OCI-LY3 (cell line): ENCODE measurements at regions not wholly inside any gene's neighbourhood (a gene's known extent, or its start where the extent isn't known, plus 50 kb on each side); places are given as distances from the start of the nearest gene placed in this dataset.

Experiments
- EZH2phosphoT487 ChIP-seq: fragments of 200-600 bp; shearing (Covaris generic); IDR thresholded peaks from 2 replicates; pipeline ENCODE4 v1.6.1; 2018; ENCODE audit warnings: antibody characterized with exemption, mixed run types, low read depth
- TF ChIP-seq, protein P1 (sequence below): fragments of 200-600, 300-600 bp; sonication (generic); IDR thresholded peaks from 2 replicates; pipeline ENCODE4 v1.5.1; 2014; ENCODE audit warnings: antibody characterized with exemption, low read length, low read depth

DNA sequence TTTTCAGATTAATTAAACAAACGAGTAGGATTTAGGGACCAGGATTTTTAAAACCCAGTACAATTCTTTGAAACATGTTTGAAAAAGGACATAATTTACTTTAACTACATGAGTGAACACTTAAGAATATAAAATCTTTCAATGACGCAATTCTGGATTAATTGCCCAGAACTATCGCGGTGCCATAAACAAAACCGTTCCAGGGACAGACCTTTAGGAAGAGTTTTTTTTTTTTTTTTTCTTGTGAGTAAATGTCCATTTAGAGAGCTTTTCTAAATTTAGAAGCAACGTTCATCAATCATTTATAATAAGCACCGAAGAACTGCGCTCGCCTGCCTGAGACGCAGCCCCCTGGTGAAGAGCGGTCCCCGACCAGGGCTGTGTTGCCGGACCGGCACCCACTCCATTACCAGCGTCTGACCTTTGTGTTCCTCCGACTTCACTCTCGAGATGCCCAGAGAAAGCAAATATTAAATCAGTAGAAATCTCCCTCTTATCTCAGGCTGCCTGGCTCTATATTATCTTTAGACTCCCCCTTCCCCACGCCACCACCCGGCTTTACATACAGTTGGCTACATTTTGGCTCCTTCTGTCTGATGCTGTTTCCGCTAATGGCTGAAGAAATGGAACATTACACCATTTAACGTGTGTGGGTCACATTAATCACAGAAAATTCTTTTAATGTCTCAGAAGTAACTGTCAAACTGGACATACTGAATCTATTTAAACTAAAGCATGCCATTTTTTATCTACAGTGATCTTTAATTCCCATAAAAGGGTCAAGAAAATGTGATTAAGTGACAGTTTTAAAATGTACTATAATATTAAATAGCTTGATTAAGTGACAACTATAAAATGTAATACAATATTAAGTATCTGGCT, 364.0 kb upstream of the MEIS1 start:
- TF ChIP-seq, protein P1, sequence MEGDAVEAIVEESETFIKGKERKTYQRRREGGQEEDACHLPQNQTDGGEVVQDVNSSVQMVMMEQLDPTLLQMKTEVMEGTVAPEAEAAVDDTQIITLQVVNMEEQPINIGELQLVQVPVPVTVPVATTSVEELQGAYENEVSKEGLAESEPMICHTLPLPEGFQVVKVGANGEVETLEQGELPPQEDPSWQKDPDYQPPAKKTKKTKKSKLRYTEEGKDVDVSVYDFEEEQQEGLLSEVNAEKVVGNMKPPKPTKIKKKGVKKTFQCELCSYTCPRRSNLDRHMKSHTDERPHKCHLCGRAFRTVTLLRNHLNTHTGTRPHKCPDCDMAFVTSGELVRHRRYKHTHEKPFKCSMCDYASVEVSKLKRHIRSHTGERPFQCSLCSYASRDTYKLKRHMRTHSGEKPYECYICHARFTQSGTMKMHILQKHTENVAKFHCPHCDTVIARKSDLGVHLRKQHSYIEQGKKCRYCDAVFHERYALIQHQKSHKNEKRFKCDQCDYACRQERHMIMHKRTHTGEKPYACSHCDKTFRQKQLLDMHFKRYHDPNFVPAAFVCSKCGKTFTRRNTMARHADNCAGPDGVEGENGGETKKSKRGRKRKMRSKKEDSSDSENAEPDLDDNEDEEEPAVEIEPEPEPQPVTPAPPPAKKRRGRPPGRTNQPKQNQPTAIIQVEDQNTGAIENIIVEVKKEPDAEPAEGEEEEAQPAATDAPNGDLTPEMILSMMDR, result no peak
- TF ChIP-seq EZH2phosphoT487, result no peak
